HG03280 (cell line): ENCODE measurements at regions not wholly inside any gene's neighbourhood (a gene's known extent, or its start where the extent isn't known, plus 50 kb on each side); places are given as distances from the start of the nearest gene placed in this dataset.
"Not testable (repeated sequence)": the region's sequence is repeated elsewhere in the genome, so short reads cannot be mapped to it uniquely, and the experiment has no call there.

Experiments used
- ATAC-seq: cut with Tn5 transposase; IDR thresholded peaks from one replicate; pipeline ENCODE4 v1.9.1; 2021; ENCODE audit warnings: mild to moderate bottlenecking, moderate library complexity; ENCODE audit not compliant: unreplicated experiment

DNA sequence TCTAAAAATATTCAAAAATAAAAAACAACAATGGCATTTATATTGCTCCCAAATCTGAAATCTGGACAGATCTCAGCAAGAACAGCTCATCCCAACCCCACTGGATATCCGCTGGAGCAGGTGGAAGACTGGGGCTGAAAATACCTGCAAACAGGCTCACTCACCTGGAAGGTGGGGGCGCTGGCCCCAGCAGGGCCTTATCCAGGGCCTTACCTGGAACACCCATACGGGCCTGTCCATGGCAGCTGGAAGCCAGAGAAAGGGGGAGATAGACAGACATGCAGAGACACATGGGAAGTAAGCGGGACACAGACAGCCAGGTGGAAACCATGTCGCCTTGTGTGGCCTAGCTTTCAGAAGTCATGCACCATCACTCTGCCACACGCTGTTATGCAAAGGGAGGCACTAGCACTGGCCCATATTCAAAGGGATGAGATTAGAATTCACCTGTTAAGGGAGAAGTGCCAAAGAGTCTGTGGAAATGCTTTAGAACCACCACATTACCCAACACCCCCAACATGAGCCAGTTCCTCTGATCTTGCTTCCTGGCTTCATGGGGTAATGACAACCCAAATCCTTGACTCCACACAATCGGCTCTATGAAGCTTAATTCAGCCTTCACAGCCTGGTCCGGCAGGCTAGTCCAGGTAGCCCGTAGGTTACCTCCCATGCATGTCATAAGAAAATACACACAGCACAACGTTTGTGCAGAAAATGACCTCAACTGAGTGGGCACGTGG, 99.0 kb upstream of the CDYL start:
- no peak for ATAC-seq

DNA sequence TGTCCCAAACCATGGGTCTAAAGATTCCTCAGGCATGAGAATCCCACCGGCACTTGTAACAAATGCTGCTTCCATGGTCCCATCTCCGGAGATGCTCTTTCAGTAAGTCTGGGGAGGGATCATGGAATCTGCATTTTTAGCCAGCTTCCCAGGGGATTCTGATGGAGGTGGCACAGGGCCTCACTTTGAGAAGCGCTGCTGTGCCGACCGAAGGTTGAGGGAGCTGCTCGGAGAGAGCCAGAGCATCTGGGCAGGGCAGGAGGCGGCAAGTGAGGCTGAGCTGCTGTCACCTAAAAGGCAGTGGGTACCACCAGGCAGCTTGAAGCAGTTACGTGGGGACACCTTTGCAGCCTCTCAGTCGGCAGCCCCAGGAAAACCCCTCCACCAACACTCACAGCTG, 100.2 kb upstream of the CDYL start:
- no peak for ATAC-seq

GRCh38 chr6:4675121-4675520, 101.1 kb upstream of the CDYL start:
- ATAC-seq = no peak

GRCh38 chr6:4673861-4674260, 102.3 kb upstream of the CDYL start:
- no peak for ATAC-seq

DNA sequence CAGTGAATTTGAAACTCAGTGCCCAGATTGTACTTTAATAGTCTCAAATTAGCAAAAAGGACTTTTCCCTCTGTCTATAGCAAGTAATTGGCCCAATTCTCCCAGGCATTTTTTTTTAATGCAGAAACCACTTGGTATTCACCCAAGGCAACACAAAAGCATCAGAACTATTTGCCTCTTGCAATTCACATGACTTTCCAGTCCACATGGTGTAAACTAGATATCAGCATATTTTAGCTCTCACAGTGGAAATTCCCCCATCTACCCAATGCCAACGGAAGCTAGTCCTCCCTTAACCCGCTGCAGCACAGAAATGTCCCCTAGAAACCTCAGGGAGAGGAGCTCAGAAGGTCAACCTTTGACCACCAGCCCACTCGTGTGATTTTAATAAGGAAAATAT, 103.4 kb upstream of the CDYL start:
- no peak for ATAC-seq

DNA sequence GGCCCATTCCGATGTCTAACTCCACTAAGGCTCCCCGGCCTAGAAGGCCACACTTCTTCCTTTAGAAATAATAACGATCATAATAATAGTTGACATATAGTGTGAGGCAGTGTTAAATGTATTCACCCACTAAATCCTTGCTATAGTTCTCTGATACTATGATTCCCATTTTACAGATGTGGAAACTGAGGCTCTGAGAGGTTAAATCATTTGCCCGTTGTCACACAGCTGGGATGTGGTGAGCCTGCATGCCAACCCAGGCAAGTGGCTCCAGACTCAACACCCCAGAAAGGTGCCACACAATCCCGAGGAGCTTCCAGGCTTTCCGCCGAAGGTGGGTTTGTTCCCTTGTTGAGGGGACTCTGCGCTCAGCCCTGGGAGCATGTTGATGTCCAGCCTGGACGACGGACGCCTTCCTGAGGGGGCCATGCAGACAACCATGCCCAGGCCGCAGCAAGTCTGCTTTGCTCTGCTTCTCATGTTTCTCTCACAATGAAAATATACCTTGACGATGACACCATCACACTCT, 104.6 kb upstream of the CDYL start:
- no peak for ATAC-seq

DNA sequence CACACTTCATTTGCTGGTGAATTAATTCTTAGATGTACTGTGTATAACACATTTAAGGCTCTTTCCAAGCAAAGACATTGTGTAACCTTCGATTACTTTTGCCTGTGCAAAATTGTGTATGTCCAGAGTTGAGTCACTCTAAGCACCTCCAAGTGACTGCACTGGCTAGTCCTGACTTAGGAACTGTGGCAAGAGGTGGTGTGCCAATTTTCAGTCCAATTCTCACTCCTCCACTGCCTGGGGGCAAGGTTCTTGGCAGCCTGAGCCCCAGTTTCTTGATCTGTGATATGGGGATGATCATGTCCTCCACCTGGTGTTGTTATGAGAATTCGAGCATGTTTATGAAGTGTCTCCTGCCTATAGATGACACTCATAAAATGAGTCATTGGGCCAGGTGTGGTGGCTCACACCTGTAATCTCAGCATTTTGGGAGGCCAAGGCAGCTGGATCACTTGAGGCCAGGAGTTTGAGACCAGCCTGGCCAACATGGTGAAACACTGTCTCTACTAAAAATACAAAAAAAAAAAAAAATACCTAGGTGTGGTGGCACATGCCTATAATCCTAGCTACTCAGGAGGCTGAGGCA, 105.3 kb upstream of the CDYL start:
- ATAC-seq = no peak

DNA sequence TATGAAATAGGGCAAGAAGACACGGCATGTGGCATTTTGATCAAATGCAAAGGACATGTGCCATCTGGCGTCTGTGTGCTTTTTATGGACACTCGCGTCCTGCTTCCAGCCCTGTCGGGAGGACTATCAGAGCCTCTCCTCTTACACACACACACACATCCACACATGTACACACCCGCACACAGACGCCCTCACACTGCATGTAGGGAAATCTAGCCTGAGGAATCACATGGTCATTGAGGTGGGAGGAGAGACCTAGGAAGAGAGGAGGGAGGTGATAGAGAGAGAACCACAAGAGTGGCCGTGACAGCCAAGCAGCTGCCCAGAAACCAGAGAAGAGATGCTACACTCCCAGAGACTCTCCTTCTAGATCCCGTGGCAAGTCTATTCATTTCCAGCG, 105.9 kb upstream of the CDYL start:
- ATAC-seq = no peak

DNA sequence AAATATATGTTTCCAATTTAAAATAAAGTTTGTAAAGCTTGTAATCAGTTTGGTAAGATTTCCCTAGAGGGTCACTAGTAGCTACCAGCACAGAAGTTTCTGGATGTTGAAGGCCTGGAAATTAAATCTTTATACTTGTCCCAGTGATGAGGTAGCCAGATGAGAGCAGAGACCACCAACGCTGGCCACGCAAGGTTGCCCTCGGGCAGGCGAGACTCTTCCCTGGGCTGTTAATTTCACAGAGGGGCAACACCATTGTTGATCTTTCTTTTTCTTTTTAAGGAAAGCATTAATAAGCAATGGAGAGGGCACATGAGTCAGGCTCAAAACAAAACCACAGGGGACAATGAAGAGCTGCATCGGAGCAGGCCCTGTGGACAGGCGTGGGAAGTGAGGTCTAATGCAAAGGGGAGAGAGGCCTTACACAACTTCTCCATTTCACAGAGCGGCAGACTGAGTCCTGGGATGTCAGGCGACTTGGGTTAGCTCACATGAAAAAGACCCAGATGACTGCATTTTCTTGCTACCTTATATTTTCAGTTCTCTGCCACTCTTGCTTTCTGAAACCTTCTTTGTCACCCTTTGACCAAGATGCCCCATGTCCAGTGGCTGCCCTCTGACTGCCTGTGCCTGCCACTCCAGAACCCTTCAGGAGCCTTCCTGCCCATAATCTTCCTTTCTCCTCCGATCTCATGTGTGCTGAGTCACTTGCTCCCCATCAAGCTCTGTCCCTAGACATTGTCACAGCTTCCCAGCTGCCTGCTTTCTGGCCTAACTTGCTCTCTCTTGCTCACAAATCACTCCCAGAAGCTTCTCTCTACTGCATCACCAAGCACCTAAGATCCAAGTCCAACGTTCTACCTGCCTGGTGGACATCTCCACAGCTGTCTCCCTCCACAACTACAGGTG, 107.7 kb upstream of the CDYL start:
- no peak for ATAC-seq

DNA sequence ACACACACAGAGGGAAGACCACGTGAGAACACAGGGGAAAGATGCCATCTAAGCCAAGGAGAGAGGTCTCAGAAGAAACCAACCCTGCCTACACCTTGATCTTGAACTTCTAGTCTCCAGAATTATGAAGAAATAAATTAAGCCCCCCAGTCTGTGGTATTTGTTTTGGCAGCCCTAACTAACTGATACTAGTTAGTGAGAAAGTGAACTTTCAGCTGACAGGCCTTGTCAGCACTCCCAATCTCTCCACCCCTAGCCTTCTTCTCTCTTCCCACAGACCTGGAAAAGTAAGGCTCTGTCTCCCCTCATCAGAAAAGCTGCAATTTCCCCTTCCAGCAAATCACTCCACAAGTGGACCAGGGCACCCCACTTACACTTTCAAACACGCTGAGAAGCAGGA, 108.6 kb upstream of the CDYL start:
- no peak for ATAC-seq

GRCh38 chr6:4666886-4667513, 109.2 kb upstream of the CDYL start:
- ATAC-seq = no peak

DNA sequence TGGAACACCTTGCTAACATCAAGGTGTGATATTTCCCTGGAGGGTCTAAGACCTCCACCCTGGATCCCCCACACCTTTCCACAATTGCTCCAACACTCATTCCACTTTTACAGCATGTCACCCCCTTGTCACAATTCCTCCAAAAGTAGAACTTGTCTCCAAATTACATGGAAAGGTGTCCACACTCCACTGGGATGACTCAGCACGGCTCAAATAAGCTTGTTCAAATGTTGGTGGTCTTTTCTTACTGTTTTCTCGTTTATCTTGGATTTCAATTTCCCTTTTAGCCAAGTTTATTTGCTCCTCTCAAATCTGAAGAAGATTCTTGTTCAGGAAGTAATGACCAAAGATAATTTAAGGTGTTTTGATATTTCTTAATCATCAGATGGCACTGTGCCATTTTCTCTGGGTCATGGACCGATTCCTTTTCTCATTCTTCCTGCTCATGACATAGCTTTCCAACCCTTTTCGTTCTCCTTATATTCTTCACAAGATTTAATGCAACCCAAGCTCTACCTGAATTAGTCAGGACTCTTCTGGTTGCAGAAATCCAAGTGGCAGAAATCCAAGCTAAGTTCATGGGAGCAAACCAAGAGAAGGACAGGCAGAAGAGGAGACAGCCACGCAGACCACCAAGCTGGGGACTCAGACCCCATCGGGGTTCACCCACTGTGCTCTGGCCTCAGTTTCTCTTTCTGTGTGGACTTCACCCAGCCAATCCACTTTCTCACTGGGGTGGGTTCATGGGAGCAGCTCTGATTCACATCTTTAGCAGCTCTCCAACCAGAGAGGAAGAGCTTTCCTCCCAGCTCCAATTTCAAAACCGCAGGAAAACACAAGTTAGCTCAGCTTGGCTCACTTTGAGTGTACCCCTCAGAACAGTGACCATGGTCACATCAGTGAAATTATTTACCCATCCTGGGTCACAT, 110.5 kb upstream of the CDYL start:
- no peak for ATAC-seq

DNA sequence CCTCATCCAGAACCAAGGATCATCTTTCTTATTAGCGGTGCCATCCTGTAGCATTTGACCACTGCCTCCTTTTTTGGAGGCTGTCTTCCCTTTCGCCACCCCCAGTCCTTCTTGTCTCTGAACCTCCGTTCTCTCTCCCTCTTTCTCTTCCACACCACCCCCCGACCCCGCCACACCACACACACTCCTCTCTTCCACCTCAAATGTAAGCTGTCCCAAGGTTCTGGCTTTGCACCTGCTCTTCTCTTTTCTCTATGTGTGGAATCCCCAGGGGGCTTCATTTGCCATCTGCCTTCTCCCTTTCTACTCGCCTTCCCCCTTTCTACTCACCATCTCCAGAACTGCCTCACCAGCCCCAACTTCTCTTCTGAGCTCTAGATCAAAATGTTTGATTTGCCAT, 111.3 kb upstream of the CDYL start:
- no peak for ATAC-seq

- no peak for ATAC-seq
Measured at GRCh38 chr6:4664117-4664626, 112.0 kb upstream of the CDYL start.

GRCh38 chr6:4662886-4663285, 113.3 kb upstream of the CDYL start:
- no peak for ATAC-seq

DNA sequence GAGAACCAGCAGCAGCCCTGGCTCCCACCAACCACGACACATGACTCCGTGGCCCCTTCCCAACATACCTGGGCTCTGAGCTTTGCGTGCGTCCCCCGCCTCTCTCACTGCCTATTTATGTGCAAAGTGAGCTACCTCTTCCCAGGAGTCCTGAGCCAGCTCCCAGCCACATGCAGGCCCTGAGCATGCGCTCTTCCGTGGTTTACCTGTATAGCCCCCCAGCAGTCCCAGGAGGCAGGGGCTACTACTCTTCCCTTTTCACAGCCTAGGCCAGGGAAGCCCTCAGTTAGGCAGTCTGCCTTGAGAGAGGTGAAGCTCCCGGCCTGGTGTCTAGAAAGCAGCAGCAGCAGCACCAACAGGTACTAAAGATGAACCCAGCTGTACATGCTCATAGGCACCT, 114.8 kb upstream of the CDYL start:
- ATAC-seq = no peak

GRCh38 chr6:4660377-4661321, 115.6 kb upstream of the CDYL start:
- ATAC-seq = no peak

DNA sequence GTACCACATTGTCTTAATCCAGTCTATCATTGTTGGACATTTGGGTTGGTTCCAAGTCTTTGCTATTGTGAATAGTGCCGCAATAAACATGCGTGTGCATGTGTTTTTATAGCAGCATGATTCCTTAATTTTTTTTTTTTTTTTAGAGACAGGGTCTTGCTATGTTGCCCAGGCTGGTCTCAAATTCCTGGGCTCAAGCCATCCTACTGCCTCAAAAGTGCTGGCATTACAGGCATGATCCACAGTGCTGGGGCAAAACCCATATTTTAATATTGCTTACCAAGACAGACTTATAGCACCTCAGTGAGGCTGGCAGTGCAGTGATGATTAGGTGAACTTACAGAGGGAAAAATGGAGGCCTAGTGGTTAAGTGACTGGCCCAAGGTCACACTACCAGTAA, 116.5 kb upstream of the CDYL start:
- ATAC-seq = not testable (repeated sequence)

DNA sequence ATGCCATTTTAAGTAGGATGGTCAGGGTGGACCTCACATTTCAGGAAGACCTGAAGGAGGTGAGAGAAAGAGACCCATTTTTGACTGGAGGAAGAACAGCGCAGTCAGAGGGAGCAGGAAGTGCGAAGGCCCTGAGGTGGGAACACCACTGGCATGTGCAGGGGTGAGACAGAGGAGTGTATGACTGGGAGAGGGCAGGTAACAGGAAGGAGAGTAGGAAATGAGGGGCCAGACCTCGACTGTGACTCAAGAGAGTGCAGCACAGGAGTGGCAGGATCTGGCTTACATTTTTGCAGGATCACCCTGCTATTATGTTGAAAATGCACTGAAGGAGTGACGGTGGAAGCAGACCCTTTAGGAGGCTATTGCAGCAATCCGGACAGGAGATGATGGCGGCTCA, 117.7 kb upstream of the CDYL start:
- no peak for ATAC-seq
